GM21529 (cell line): ENCODE measurements at regions not wholly inside any gene's neighbourhood (a gene's known extent, or its start where the extent isn't known, plus 50 kb on each side); places are given as distances from the start of the nearest gene placed in this dataset.

ENCODE experiments used
- ATAC-seq: cut with Tn5 transposase; IDR thresholded peaks from one replicate; pipeline ENCODE4 v1.9.1; 2021; ENCODE audit not compliant: unreplicated experiment

DNA sequence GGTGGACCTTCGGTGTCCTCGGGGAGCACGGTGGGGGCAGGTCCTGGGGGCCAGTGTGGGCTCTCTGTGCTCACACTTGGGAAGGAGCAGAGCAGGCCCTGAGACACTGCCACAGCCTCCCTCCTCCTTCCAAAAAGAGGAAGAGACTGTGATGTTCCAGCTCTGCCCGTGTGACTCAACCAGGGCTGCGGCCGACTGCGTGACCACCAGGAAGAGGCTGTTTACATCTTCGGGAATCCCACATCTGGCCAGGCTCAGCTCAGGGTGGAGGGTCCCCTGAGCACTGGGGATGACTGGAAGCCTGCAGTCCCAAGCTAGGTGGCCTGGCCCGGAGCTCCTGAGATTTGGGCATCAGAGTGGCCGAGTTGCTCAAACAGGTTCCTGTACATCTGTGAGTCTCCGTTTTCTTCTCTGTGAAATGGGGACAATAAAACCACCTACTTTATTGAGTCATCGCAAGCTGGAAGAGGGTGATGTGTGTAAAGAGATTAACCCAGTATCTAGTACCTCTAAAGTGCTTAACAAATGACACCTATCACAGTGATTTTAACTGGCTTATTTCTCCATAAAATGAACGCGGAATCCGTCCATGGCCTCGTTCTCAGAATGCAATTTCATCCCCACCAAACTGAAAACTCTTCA lies 242.1 kb downstream of the DLL1 start:
- ATAC-seq, result no peak

GRCh38 chr6:170047823-170048222 lies 243.1 kb downstream of the DLL1 start:
- ATAC-seq, result no peak

DNA sequence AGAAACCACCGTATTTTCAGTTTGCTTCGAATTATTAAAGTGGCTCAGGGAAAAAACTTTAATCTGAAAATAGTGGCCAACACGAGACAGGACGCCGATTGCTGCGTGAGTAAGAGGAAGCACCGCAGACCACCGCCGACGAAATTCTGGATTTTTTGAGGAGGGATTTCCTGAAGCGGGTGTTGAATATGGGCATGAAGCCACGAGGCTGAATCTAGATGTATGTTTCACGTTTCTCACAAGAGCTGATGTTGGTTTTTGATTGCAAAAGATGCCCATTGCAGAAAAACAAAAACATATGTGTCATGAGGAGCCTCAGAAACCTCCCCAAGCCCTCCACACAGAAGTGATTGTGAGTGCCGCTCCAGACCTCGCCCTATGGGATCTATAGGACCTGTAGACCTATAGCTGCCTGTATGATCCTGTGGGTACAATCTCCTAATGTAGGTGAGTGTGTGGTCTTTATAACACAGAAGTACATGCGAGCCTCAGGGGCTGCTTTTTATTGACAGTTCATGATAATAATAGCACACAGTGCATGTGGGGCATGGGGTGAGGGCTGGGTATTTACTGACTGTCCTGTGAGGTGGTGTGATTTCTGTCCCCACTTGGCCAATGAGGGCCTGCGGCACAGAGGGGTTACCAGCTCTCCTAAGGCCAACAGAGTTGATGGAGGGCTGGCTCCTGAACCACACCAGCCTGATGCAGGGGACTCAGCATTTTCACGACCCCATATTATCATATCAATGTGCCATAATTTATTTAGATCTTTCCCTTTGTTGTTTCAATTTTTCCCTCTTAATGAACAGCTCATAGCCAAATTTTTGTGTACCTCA lies 243.9 kb downstream of the DLL1 start:
- no peak for ATAC-seq

DNA sequence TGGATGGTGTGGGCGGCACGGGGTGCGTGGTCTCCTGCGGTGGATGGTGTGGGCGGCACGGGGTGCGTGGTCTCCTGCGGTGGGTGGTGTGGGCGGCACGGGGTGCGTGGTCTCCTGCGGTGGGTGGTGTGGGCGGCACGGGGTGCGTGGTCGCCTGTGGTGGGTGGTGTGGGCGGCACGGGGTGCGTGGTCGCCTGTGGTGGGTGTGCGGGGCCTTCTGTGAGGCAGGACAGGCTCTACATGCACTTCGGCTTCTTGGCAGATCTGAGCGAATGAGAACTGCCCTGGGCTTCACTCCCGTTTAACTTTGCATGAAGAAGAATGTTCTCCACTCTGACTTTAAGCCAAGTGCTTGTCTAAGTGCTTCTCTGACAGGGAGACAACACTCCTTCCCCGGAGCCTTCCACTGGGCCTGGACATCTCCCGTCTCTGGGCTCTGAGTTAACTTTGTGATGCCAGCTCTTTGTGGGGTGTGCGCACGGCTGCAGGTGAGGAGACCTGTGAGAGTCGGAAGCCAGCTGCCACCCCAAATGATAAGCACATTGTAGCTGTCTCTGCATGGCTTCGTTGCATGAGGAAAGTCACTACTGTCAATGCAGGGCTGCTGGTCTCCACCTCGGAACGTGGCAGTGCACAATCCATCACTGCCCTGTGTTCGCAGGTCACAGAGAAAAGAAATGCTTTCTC lies 244.8 kb downstream of the DLL1 start:
- ATAC-seq, result no peak

- no peak for ATAC-seq
These were observed 245.3 kb downstream of the DLL1 start for GRCh38 chr6:170045563-170045960.

DNA sequence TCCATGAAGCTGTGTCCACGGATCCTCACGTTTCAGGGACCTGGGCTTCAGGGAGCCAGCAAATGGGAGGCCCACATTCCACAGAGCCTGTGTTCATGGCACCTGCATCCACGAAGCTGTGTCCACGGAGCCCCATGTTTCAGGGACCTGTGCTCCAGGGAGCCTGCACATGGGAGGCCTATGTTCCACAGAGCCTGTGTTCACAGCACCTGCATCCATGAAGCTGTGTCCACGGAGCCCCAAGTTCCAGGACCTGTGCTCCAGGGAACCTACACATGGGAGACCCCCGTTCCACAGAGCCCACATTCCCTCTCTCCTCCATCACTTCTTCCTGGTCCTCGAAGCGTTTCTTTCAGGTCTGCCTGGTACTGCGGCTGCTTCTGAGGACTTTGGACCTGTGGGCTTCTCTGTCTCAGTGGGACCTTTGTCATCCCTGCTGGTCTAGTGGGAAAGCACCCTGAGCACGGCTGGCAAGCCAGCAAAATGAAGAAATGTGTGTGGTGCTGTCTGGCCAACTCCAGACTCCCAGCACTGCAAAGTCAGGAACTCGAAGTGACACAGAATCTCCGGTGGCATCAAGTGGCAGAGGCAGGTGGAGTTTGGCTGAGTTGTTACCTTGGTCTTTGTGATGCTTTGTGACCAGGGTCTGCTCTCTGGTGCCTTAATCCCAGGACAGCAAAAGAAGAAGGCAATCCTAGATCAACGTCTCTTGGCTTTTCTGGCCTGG lies 245.9 kb downstream of the DLL1 start:
- ATAC-seq, result no peak

GRCh38 chr6:170043881-170044790 lies 246.7 kb downstream of the DLL1 start:
- ATAC-seq, result no peak

GRCh38 chr6:170043150-170043819 lies 247.6 kb downstream of the DLL1 start:
- ATAC-seq, result no peak

GRCh38 chr6:170042596-170043118 lies 248.2 kb downstream of the DLL1 start:
- ATAC-seq, result no peak

DNA sequence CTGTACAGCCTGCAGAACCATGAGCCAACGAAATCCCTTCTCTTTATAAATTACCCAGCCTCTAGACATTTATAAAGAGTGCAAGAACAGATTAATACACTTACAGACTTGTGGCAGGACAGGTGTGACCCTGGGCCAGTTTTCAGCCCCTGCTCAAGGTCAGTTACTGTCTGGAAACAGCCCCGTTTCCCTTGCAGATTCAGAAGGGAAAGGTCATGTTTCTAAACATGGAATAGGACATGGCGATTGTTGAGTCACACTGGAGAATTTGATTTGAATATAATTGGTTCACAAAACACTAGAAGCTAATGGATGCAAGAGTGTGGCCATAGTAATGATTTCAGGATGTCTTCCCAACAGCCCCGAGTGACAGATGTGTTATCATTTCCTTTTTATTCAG lies 248.8 kb downstream of the DLL1 start:
- ATAC-seq, result no peak

- no peak for ATAC-seq
These were observed 249.4 kb downstream of the DLL1 start for GRCh38 chr6:170041526-170041925.

DNA sequence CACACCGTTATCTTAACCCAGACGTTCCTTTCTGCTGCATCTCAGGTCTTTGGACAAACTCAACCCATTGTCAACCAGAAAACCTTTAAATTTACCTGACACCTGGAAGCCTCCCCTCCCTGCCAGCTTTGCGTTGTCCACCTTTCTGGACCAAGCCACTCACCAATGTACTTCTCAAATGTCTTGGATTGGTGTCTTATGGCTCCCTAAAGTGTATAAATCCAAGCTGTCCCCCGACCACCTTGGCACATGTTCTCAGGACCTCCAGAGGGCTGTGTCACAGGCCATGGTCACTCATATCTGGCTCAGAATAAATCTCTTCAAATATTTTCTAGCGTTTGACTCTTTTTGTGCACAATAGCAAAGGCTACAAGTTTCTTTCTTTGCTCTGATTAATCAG lies 250.0 kb downstream of the DLL1 start:
- ATAC-seq, result no peak

DNA sequence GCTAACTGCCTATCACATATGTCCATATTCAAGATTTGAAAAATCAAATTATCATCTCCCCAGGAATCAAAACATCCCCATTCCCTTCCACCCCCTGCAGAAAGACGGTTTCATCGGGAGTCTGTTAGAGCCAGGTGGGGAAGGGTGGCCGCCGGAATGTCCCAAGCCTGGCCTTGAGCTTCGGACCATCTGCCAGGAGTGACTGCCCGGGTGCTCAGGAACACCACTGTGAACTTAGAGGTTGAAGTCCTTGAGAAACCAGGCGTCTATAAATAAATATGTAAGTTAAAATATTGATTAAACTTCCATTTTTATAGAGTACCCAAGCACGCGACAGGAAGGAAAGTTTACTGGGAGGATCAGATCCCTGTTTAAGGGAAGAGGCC lies 250.8 kb downstream of the DLL1 start:
- ATAC-seq, result no peak

DNA sequence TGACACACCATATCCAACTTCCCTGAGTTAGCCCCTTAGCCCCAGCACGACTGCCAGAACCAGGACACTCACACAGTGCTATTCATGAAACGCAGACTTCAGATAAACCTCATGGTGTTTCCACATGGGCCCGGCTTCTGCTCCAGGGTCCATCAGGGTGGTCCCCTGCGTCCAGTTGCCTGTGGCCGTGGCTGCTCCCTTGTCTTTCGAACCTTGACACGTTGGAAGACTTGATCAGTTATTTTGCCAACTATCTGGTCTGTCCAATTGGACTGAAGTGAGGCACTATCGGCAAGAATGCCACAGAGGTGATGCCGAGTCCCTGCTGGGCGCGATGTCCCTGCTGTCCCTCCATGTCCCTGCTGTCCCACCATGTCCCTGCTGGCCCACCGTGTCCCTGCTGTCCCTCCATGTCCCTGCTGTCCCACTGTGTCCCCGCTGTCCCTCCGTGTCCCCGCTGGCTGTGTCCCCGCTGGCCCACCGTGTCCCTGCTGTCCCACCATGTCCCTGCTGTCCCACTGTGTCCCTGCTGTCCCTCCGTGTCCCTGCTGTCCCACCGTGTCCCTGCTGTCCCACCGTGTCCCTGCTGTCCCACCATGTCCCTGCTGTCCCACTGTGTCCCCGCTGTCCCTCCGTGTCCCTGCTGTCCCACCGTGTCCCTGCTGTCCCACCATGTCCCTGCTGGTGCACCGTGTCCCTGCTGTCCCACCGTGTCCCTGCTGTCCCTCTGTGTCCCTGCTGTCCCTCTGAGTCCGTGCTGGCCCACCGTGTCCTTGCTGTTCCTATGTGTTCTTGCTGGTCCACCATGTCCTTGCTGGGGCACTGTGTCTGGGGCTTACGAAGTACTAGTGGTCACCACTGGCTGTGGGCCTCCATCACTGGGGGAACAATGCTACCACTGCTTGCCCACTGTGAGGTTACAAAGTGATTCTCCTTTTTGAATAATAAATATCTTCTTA lies 251.4 kb downstream of the DLL1 start:
- no peak for ATAC-seq

GRCh38 chr6:170038708-170039107 lies 252.2 kb downstream of the DLL1 start:
- ATAC-seq, result no peak

- no peak for ATAC-seq
These were observed 252.6 kb downstream of the DLL1 start for GRCh38 chr6:170038251-170038650.

GRCh38 chr6:170037541-170038250 lies 253.2 kb downstream of the DLL1 start:
- ATAC-seq, result no peak

GRCh38 chr6:170036916-170037315 lies 254.0 kb downstream of the DLL1 start:
- no peak for ATAC-seq
